Tibial nerve (tissue), 3 donors: ENCODE measurements at regions not wholly inside any gene's neighbourhood (a gene's known extent, or its start where the extent isn't known, plus 50 kb on each side); places are given as distances from the start of the nearest gene placed in this dataset.

Source experiments
- POLR2A ChIP-seq, 2 donors: fragments of 450-650 bp; IDR thresholded peaks; one replicate each; pipeline ENCODE4 v1.6.1; 2017; ENCODE audit warnings: antibody characterized with exemption in 2 of 2, mild to moderate bottlenecking in 2 of 2, moderate library complexity in 2 of 2
- TF ChIP-seq, protein P1 (sequence below), 5 experiments: fragments of 200-600 bp in 3 of 5; fragments of 450-650 bp in 2 of 5; sonication (generic) in 3 of 5; IDR thresholded peaks; one replicate each; pipeline ENCODE4 v1.5.1; 2016 to 2019; ENCODE audit warnings: antibody characterized with exemption in 5 of 5, mild to moderate bottlenecking in 3 of 5, moderate library complexity in 2 of 5

DNA sequence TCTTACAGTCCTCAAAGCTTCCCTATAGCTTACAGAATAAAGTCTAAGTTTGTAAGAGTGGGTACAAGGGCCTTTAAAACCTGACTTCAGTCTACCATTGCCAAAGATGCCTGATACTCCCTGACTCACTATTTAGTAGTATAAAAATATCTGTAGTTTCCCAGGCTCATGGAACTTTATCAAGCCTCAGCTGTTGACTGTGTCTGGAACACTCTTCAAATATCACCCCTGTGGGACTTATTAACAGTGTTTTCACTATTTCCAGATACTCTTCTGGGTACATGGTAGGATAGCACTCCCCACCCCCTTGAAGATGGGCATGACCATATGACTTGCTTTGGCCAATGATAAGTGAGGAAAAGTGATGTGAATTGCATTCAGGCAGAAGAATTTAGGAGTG lies 105.3 kb upstream of the TENT5A start:
- TF ChIP-seq, protein P1, sequence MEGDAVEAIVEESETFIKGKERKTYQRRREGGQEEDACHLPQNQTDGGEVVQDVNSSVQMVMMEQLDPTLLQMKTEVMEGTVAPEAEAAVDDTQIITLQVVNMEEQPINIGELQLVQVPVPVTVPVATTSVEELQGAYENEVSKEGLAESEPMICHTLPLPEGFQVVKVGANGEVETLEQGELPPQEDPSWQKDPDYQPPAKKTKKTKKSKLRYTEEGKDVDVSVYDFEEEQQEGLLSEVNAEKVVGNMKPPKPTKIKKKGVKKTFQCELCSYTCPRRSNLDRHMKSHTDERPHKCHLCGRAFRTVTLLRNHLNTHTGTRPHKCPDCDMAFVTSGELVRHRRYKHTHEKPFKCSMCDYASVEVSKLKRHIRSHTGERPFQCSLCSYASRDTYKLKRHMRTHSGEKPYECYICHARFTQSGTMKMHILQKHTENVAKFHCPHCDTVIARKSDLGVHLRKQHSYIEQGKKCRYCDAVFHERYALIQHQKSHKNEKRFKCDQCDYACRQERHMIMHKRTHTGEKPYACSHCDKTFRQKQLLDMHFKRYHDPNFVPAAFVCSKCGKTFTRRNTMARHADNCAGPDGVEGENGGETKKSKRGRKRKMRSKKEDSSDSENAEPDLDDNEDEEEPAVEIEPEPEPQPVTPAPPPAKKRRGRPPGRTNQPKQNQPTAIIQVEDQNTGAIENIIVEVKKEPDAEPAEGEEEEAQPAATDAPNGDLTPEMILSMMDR (IDR thresholded peaks at IDR 0.05): no peak
- TF ChIP-seq POLR2A (IDR thresholded peaks at IDR 0.05): no peak
